Stimulated activated naive CD8-positive, alpha-beta T cell treated with anti-CD3 and anti-CD28 coated beads, Interleukin-15, amount 100 ng/mL, for 72 hours (primary cell): ENCODE measurements at regions not wholly inside any gene's neighbourhood (a gene's known extent, or its start where the extent isn't known, plus 50 kb on each side); places are given as distances from the start of the nearest gene placed in this dataset.

Experiments used
- ATAC-seq: fragments of 150-1000 bp; cut with Tn5 transposase; 2 replicates; pipeline ENCODE4 v1.10.0; 2021; ENCODE audit warnings: mild to moderate bottlenecking, moderate library complexity
- DNase-seq, 2 donors: peaks; one replicate each; pipeline ENCODE4 v3.0.0; 2021 to 2022
- H3K27ac Mint-ChIP-seq, 2 donors: one replicate each; pipeline ENCODE4 v1.8.0; 2022; ENCODE audit warnings: mild to moderate bottlenecking in 2 of 2, mixed read lengths in 2 of 2, moderate library complexity in 2 of 2
- H3K27me3 Mint-ChIP-seq: one replicate; pipeline ENCODE4 v1.8.0; 2022; ENCODE audit warnings: mixed read lengths
- H3K4me1 Mint-ChIP-seq: one replicate; pipeline ENCODE4 v1.8.0; 2022; ENCODE audit warnings: mild to moderate bottlenecking, mixed read lengths
- H3K4me3 Mint-ChIP-seq, 2 donors: one replicate each; pipeline ENCODE4 v1.8.0; 2022; ENCODE audit warnings: mild to moderate bottlenecking in 2 of 2, mixed read lengths in 2 of 2, moderate library complexity in 1 of 2
- H3K9me3 Mint-ChIP-seq, 2 donors: one replicate each; pipeline ENCODE4 v1.8.0; 2022; ENCODE audit warnings: mixed read lengths in 2 of 2

DNA sequence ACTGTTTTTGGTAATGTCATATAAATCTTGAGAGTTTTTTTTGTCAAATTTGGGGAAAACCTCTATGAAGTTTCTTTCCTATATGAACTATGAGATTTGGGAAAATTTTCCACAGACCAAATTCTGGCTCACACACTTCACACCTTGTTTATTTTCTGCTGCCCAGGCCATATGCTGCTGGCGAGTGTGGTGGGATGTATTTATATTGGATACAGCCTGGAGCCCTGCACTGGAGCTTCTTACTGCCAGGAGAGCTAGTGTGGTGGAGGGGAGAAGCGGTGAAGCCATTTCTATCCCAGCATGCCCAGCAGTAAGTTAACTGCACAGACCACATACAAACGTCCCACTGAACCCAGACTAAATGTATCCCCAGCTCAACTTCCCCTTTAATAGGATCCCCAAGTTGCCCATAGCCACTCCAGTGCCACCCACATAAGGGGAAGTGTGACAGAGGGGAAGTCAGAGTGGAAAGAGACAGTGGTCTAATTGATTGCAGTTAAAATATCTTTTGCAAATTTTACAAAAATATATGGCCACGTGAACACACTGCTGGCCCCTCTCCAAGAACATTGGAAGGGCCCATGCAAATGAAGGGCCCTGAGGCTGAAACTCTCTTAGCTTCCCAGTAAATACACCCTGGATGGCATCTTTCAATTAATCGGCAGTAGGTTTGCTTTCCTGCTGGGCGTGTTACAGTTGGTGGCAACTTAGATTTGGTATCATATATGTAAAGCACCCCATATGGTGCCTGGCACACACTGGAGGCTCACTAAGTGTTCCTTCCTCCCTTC, 146.6 kb upstream of the ITGA6 start:
- Mint-ChIP-seq H3K27ac (no peak overlapping the region), H3K9me3 (peaks cover 14 to 17% of the 10 kb centered on the region in 2 donors), H3K4me1 (peaks cover 7% of the 10 kb centered on the region), H3K4me3 (no peak overlapping the region), H3K27me3 (no peaks in the 10 kb centered on the region)
- no peak for DNase-seq
- no peak for ATAC-seq

DNA sequence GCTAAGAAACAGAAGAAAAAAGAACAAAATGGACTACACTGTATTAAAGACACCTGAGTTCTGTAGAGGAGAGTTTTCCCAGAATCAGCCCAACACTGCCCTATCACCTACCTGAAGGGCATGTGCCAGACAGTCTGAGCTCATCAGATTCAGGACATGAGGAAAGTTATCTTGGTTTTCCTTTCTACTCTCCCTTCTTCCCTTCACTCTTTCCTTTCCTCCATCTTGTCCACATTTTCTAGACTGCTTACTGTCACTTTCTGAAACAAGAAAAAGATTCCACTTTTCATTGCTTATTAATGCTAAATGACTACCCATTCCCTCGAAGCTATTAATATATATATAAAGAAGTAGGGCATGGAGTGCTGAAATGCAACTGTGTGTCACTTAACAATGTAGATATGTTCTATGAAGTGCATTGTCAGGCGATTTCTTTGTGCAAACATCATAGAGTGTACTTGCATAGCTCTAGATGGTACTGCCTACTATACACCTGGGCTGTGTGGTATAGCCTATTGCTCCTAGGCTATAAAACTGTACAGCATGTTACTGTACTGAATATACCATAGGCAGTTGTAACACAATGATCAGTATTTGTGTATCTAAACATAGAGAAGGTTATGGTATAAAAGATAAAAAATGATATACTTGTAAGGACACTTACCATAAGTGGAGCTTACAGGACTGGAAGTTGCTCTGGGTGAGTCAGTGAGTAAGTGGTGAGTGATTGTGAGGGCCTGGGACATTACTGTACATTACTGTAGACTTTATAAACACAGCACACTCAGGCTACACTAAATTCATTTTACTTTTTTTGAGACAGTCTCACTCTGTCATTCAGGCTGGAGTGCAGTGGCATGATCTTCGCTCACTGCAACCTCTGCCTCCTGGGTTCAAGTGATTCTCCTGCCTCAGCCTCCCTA, 145.5 kb upstream of the ITGA6 start:
- H3K27ac Mint-ChIP-seq: no peak overlapping the region
- ATAC-seq (no peak), DNase-seq (no peak)
- H3K9me3 Mint-ChIP-seq: peaks cover 7 to 8% of the 10 kb centered on the region in 2 donors
- peaks cover 11% of the 10 kb centered on the region for H3K4me1 Mint-ChIP-seq
- H3K4me3 Mint-ChIP-seq: no peak overlapping the region
- no peaks in the 10 kb centered on the region for H3K27me3 Mint-ChIP-seq

DNA sequence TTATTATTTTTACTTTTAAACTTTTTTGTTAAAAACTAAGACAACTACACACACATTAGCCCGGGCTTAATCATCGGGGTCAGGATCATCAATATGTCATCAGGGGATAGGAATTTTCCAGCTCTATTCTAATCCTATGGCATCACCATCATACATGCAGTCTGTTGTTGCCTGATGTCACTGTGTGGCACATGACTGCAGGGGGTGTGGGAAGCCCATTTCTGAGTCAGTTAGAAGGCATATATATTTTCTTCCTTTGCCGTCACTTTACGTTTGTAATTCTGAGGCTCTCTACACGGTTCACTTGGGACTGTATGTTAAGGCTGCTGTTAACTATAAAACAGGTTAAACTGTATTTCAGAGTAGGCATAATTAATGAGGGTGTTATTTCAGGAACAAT, 144.4 kb upstream of the ITGA6 start:
- Mint-ChIP-seq H3K9me3 (no peaks in the 10 kb centered on the region), H3K27me3 (no peaks in the 10 kb centered on the region), H3K4me1 (peaks cover 11% of the 10 kb centered on the region), H3K4me3 (no peak overlapping the region), H3K27ac (no peak overlapping the region)
- no peak for DNase-seq
- no peak for ATAC-seq

DNA sequence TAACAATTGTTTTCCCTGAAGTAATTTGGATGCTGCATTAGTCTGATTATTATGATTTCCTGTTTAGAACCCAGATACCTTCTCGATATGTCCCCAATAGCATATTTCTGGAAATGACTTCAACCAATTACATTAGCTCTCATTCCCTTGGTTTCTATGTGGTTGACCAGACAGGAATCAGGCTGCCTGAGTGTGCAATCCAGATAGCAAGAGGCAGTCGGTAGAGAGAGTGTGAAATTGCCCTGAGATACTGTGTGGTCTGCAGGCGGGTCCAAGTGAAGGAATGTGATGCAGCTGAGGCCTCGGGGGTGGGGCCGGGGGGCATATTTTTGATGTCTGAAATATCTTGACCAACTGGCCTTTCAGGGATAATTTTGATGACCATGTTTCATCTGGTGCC, 143.9 kb upstream of the ITGA6 start:
- peaks cover 13% of the 10 kb centered on the region for H3K4me1 Mint-ChIP-seq

DNA sequence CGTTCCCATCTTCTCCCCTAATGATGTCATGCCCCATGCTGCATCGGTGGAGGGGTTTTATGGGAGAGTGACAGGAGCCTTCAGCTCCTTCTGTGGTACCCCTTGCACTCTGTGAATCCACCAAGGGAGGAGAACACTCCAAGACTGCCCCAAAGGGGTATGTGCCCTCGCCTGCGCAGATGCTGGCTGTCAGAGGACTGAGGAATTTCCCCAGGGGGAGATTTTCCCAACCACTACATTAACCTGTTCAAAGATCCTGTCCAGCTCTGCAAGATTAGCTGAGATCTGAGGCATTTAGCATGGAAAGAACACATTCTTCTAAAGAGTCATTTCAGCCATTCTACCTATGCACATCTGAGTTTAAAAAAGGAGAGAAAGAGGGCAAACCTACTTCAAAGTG, 143.2 kb upstream of the ITGA6 start:
- ATAC-seq (no peak), DNase-seq (no peak)
- H3K27ac Mint-ChIP-seq: no peak overlapping the region
- no peaks in the 10 kb centered on the region for H3K9me3 Mint-ChIP-seq
- peaks cover 18% of the 10 kb centered on the region for H3K4me1 Mint-ChIP-seq
- H3K4me3 Mint-ChIP-seq: no peak overlapping the region
- no peaks in the 10 kb centered on the region for H3K27me3 Mint-ChIP-seq

More for the DNA sequence above, 143.9 kb upstream of the ITGA6 start:
- H3K4me3 Mint-ChIP-seq: no peak overlapping the region
- no peak for ATAC-seq
- H3K27ac Mint-ChIP-seq: peak overlapping the region in 1 of 2 donors; percentile 27
- no peak for DNase-seq
- no peaks in the 10 kb centered on the region for H3K9me3 Mint-ChIP-seq
- no peaks in the 10 kb centered on the region for H3K27me3 Mint-ChIP-seq

DNA sequence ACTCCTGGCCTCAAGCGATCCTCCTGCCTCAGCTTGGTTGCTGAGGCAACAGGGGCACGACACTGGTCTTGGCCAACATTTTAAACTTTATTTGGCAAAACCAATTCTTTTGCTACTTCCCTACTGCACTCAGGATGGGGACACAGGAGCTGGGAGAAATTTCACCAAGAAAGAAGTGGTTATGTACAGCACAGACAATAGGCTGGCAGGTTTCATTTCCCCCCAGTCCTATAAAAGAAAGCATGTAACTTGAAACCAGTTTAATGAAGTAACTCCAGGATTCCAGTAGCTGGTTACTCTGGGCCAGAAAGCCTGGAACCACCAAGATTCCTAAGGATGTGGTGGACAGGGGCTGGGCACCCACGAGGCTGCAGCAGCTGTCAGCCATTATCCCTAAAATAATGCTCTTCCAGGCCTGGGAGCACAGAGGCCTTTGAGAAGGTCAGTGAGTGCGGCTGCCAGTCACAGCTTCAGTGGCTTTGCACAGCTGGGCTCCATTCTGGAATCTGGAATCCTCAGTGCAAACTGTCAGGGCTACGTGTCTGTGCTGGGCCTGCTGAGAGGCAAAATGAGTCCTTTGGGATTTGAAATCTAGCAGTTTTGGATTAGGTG, 142.3 kb upstream of the ITGA6 start:
- Mint-ChIP-seq H3K4me3 (no peak overlapping the region), H3K4me1 (peaks cover 18% of the 10 kb centered on the region), H3K27ac (peak overlapping the region in 1 of 2 donors; percentile 42), H3K27me3 (no peaks in the 10 kb centered on the region), H3K9me3 (no peaks in the 10 kb centered on the region)
- ATAC-seq: no peak
- no peak for DNase-seq

DNA sequence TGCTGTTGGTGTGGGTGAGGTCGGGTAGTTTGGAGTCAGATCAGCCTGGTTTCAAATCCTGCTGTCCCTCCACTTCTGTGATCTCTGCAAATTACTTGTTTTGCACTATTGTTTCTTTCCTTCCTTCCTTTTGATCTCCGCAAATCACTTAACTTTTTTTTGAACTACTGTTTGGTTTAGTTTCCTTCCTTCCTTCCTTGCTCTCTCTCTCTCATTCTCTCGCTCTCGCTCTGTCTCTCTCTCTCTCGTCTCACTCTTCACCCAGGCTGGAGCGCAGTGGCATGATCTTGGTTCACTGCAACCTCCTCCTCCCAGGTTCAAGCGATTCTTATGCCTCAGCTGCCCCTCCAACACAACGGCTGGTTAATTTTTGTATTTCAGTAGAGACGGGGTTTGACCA, 141.6 kb upstream of the ITGA6 start:
- DNase-seq (no peak), ATAC-seq (peak; percentile 26)
- Mint-ChIP-seq H3K4me3 (peak overlapping the region in 1 of 2 donors; percentile 0), H3K27me3 (no peaks in the 10 kb centered on the region), H3K27ac (no peak overlapping the region), H3K4me1 (peaks cover 18% of the 10 kb centered on the region), H3K9me3 (no peaks in the 10 kb centered on the region)

DNA sequence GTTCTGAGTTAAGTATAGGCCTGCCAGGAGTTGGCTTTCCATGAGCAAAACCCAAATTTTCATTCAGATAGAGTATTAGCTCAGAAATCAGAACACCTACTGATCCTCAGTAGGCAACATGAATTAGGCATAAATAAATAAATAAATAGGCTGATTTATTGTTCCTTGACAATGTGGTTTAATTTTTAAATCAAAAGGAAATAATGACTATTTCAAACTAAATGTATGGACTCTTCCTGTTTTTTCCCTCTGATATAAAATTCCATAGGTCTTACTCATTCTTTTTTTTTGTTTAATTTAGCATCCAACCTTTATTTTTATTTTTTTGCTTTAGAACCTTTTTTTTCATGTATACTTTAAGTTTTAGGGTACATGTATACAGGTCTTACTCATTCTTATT, 140.2 kb upstream of the ITGA6 start:
- Mint-ChIP-seq H3K27me3 (no peaks in the 10 kb centered on the region), H3K4me3 (no peak overlapping the region), H3K9me3 (peaks cover 0 to 8% of the 10 kb centered on the region in 2 donors), H3K27ac (no peak overlapping the region), H3K4me1 (peaks cover 18% of the 10 kb centered on the region)
- ATAC-seq (no peak), DNase-seq (no peak)

DNA sequence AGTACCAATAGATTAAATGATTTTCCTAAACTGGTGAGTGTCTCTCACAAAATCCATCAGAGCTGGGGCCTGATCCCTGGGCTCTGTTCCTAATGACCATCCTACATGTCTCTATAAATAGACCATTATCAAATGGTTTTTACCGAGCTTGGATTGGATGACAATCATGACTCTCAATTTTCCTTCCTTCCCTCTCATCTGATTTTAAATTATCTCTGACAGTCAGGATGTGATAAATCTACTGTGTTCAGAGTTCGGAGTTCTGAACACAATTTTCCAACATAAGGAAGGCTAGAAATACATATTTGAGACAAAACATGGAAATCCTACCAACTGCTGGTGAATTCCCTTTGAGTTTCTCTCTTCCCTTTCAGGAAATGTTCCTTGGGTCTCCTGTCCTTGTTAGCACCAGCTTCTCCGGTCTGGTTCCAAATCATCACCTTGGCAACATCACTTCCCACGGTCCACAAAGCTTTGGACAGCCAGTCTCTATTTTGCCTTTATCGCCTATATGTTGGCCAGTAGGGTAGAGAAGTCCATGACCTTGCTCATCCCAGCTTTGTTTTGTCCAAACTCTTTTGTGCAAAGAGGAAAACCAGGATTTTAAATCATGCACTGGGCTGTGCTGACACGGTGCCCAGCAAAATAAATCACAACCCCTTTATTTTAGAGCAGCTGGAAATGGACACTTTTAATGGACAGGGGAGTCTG, 139.6 kb upstream of the ITGA6 start:
- DNase-seq: no peak
- H3K4me1 Mint-ChIP-seq: peaks cover 18% of the 10 kb centered on the region
- no peak for ATAC-seq

DNA sequence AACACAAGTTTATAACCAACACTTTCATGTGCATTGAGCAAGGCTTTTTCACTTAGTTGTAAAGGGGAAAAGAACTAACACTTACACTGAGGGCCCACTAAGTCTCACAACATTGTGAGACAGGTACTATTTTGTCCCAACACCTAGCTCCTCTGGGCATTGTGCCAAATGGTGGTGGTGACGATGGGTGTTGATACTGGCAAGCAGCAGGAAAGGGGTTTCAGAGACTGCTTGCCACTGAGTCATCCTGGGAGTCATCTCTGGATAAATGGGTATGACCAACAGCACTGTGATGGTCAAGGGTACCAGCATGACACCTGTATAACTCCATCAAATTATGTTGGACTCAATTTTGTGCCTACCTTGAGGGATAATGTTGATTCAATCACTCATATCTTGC, 138.8 kb upstream of the ITGA6 start:
- Mint-ChIP-seq H3K27me3 (no peaks in the 10 kb centered on the region), H3K4me1 (peaks cover 18% of the 10 kb centered on the region), H3K4me3 (no peak overlapping the region), H3K27ac (no peak overlapping the region), H3K9me3 (peaks cover 0 to 9% of the 10 kb centered on the region in 2 donors)
- ATAC-seq (peak; percentile 71), DNase-seq (peak; percentile 33 to 55)

More for the DNA sequence above, 139.6 kb upstream of the ITGA6 start:
- Mint-ChIP-seq H3K27me3 (no peaks in the 10 kb centered on the region), H3K27ac (no peak overlapping the region), H3K4me3 (no peak overlapping the region), H3K9me3 (peaks cover 0 to 9% of the 10 kb centered on the region in 2 donors)

DNA sequence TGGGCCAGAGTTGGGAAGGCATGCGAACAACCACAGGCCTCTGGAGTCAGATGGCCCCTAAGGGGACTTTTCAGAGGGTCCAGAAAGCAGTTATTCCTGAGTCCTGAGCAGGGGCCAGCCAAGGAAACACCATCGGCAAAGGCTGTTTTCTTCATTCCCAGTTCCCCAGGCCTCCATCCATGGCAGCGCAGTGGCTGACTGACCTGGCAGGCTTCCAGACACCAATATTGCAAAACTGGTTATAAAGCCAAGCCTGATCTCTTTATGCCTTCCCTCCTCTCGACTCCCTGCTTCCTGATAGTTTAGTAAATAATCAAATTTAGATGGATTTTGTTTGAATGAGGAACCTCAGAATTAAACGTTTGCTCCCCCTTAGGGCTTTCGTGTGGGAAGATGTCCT, 133.4 kb upstream of the ITGA6 start:
- DNase-seq: no peak
- H3K4me3 Mint-ChIP-seq: no peak overlapping the region

DNA sequence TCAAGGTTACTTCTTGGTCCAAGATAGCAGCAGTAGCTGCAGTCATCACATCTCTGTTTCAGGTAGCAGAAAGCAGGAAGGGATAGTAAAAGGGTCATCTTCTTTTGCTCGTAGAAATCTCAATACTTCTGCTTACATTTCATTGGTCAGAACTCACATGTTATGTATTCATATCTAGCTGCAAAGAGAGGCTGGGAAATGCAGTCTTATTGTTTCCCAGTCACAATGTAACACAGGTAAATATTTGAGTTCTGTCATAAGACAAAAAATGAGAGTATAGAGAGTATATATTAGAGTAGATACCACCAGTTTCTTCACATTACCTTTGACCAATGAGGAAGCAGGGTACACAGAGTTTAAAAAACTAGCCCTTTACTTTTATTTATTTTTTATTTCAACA, 132.4 kb upstream of the ITGA6 start:
- ATAC-seq (no peak), DNase-seq (no peak)
- H3K4me3 Mint-ChIP-seq: no peak overlapping the region
- peaks cover 0 to 9% of the 10 kb centered on the region in 2 donors for H3K9me3 Mint-ChIP-seq
- H3K27me3 Mint-ChIP-seq: peaks cover 8% of the 10 kb centered on the region
- no peaks in the 10 kb centered on the region for H3K4me1 Mint-ChIP-seq
- H3K27ac Mint-ChIP-seq: no peak overlapping the region

More for the DNA sequence above, 133.4 kb upstream of the ITGA6 start:
- H3K9me3 Mint-ChIP-seq: peaks cover 0 to 9% of the 10 kb centered on the region in 2 donors
- no peak overlapping the region for H3K27ac Mint-ChIP-seq
- no peak for ATAC-seq
- H3K27me3 Mint-ChIP-seq: no peaks in the 10 kb centered on the region
- no peaks in the 10 kb centered on the region for H3K4me1 Mint-ChIP-seq

DNA sequence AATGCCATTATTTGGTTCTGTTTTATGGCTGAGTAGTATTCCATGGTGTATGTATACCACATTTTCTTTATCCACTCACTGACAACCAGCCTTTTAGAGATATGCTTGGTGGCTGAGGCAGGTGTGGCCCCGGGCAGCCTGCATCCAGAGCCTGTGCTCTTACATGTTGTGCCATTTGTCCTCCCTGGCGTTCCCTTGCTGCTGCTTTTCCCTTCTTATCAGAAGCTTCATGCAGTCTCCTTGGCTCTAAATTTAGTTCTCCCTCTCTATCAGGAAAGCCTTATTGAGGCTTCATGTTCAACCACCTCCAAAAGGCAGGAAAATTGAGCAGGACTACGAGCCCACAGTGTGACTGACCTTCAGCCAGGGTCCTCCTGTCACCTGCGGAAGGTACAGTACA, 131.7 kb upstream of the ITGA6 start:
- Mint-ChIP-seq H3K4me3 (no peak overlapping the region), H3K4me1 (no peaks in the 10 kb centered on the region), H3K27ac (no peak overlapping the region), H3K9me3 (peaks cover 0 to 9% of the 10 kb centered on the region in 2 donors), H3K27me3 (peaks cover 8% of the 10 kb centered on the region)
- DNase-seq (no peak), ATAC-seq (no peak)

DNA sequence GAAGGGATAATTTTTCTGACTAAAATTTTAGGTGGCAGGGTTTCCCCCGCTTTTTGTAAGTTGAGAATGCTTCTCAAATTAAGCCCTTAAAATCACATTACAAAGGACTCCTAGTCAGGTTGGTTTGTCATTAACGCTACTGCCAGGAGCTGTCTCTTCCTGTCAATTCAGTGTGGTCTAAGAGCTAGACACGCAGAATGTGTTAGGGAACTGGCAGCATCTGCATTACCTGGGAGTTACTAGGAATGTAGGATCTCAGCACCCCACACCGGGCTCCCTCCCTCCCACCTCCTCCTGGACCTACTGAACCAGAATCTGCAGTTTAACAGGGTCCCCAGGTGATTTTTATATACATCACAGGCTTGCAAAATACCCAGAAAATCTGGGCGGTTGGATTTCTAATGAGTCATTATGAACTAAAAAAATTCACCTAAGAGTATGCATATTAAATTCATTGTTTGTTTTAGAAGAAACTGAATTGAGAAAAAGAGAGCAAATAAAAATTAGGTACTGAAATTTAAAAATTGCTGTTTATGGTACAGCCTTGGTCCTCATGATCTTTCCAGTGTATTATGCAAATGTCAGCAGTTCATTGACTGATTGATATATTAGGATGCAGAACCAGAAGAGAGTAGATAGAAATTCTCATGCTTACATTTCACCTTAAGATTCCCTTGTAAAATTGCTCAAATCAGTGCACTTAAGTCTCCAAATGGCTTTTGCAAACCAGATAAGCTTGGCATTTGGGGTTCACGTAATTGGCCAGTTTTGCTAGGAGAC, 130.9 kb upstream of the ITGA6 start:
- ATAC-seq (no peak), DNase-seq (no peak)
- Mint-ChIP-seq H3K4me1 (no peaks in the 10 kb centered on the region), H3K27me3 (peaks cover 8% of the 10 kb centered on the region), H3K9me3 (peaks cover 0 to 8% of the 10 kb centered on the region in 2 donors), H3K4me3 (no peak overlapping the region), H3K27ac (no peak overlapping the region)
